IMR-90 (cell line): ENCODE measurements at regions not wholly inside any gene's neighbourhood (a gene's known extent, or its start where the extent isn't known, plus 50 kb on each side); places are given as distances from the start of the nearest gene placed in this dataset.

ENCODE experiments used
- BHLHE40 ChIP-seq: fragments of 150-350 bp; IDR thresholded peaks from 2 replicates; pipeline ENCODE4 v1.6.1; 2016; ENCODE audit warnings: mild to moderate bottlenecking, low read depth, low read length
- NFE2L2 ChIP-seq: fragments of 150-350 bp; IDR thresholded peaks from 2 replicates; pipeline ENCODE4 v1.6.1; 2016; ENCODE audit warnings: low read depth, mild to moderate bottlenecking, low read length
- POLR2A ChIP-seq: IDR thresholded peaks from 2 replicates; pipeline ENCODE4 v1.6.1; 2012; ENCODE audit warnings: mild to moderate bottlenecking, low read depth, low read length
- RFX5 ChIP-seq: IDR thresholded peaks from 2 replicates; pipeline ENCODE4 v1.8.0; 2012; ENCODE audit warnings: low read depth, mild to moderate bottlenecking, low read length, moderate library complexity
- TF ChIP-seq, protein P1 (sequence below): conservative IDR thresholded peaks from 2 replicates; pipeline ENCODE4 v1.5.1; 2012; ENCODE audit warnings: mild to moderate bottlenecking, low read depth, low read length, improper control_type of control experiment
- TF ChIP-seq, protein P2 (sequence below): fragments of 150-350 bp; IDR thresholded peaks from 2 replicates; pipeline ENCODE4 v1.6.1; 2017; ENCODE audit warnings: mild to moderate bottlenecking, antibody characterized with exemption, low read length, low read depth

DNA sequence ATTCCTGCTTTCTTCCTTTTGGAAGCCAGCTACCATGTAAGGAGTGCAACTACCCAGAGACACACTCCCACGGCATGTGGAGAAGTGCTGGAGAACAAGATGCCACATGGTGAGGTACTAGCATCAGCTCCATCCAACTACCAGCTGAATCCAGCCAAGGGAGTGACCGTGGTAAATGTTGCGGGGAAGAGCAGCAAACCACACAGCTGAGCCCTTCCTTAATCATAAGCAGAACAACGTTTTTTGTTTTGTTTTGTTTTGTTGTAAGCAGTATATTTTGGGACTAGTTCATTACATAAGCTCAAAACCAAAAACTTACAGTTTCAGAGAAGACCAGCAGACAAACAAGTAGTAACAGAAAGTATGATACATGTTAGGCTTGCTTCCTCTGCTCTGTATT is 212.6 kb upstream of the ATP10A start:
- TF ChIP-seq, protein P1, sequence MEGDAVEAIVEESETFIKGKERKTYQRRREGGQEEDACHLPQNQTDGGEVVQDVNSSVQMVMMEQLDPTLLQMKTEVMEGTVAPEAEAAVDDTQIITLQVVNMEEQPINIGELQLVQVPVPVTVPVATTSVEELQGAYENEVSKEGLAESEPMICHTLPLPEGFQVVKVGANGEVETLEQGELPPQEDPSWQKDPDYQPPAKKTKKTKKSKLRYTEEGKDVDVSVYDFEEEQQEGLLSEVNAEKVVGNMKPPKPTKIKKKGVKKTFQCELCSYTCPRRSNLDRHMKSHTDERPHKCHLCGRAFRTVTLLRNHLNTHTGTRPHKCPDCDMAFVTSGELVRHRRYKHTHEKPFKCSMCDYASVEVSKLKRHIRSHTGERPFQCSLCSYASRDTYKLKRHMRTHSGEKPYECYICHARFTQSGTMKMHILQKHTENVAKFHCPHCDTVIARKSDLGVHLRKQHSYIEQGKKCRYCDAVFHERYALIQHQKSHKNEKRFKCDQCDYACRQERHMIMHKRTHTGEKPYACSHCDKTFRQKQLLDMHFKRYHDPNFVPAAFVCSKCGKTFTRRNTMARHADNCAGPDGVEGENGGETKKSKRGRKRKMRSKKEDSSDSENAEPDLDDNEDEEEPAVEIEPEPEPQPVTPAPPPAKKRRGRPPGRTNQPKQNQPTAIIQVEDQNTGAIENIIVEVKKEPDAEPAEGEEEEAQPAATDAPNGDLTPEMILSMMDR = no peak
- no peak for TF ChIP-seq NFE2L2
- TF ChIP-seq BHLHE40 = no peak
- no peak for TF ChIP-seq POLR2A
- no peak for TF ChIP-seq RFX5
- TF ChIP-seq, protein P2, sequence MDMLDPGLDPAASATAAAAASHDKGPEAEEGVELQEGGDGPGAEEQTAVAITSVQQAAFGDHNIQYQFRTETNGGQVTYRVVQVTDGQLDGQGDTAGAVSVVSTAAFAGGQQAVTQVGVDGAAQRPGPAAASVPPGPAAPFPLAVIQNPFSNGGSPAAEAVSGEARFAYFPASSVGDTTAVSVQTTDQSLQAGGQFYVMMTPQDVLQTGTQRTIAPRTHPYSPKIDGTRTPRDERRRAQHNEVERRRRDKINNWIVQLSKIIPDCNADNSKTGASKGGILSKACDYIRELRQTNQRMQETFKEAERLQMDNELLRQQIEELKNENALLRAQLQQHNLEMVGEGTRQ = no peak
